ENCODE measurements at regions not wholly inside any gene's neighbourhood (a gene's known extent, or its start where the extent isn't known, plus 50 kb on each side); places are given as distances from the start of the nearest gene placed in this dataset.

- Histone ChIP-seq H3K36me3 (ENCODE audit: control insufficient read depth, insufficient read depth, low read length) (no peaks in the 10 kb centered on the region), H3K4me3 (ENCODE audit: low read depth, low read length) (no peak overlapping the region), H3K9me3 (ENCODE audit: control insufficient read depth, insufficient read depth, low read length) (no peaks in the 10 kb centered on the region), H3K27me3 (ENCODE audit: control insufficient read depth, insufficient read depth, low read length) (no peaks in the 10 kb centered on the region), H3K4me1 (ENCODE audit: control insufficient read depth, insufficient read depth, low read length) (no peaks in the 10 kb centered on the region), H3K27ac (ENCODE audit: low read depth, low read length) (no peak overlapping the region)
- DNase-seq (ENCODE audit: low read depth in 4 of 6, low spot score in 6 of 6): no peak
- WGBS (ENCODE audit: insufficient coverage): 93% methylated on average over 12 of the region's 14 CpGs
Measured at GRCh38 chr2:83874712-83875430, 584.2 kb downstream of the SUCLG1 start.

GRCh38 chr2:83874066-83874465 lies 585.0 kb downstream of the SUCLG1 start:
- H3K27me3 ChIP-seq (ENCODE audit: control insufficient read depth, insufficient read depth, low read length): no peaks in the 10 kb centered on the region
- H3K9me3 ChIP-seq (ENCODE audit: control insufficient read depth, insufficient read depth, low read length): no peaks in the 10 kb centered on the region
- DNase-seq (ENCODE audit: low read depth in 4 of 6, low spot score in 6 of 6): no peak
- H3K36me3 ChIP-seq (ENCODE audit: control insufficient read depth, insufficient read depth, low read length): no peaks in the 10 kb centered on the region
- no peak overlapping the region for H3K4me3 ChIP-seq (ENCODE audit: low read depth, low read length)
- H3K27ac ChIP-seq (ENCODE audit: low read depth, low read length): no peak overlapping the region
- 99% methylated on average over 19 of the region's 19 CpGs for WGBS (ENCODE audit: insufficient coverage)
- H3K4me1 ChIP-seq (ENCODE audit: control insufficient read depth, insufficient read depth, low read length): no peaks in the 10 kb centered on the region

- no peaks in the 10 kb centered on the region for H3K4me1 ChIP-seq (ENCODE audit: control insufficient read depth, insufficient read depth, low read length)
- H3K4me3 ChIP-seq (ENCODE audit: low read depth, low read length): no peak overlapping the region
- H3K27ac ChIP-seq (ENCODE audit: low read depth, low read length): no peak overlapping the region
- WGBS (ENCODE audit: insufficient coverage): 96% methylated on average over 6 of the region's 6 CpGs
- no peak for DNase-seq (ENCODE audit: low read depth in 4 of 6, low spot score in 6 of 6)
- no peaks in the 10 kb centered on the region for H3K36me3 ChIP-seq (ENCODE audit: control insufficient read depth, insufficient read depth, low read length)
- no peaks in the 10 kb centered on the region for H3K9me3 ChIP-seq (ENCODE audit: control insufficient read depth, insufficient read depth, low read length)
- H3K27me3 ChIP-seq (ENCODE audit: control insufficient read depth, insufficient read depth, low read length): no peaks in the 10 kb centered on the region
Measured at GRCh38 chr2:83873110-83873509, 586.0 kb downstream of the SUCLG1 start.

GRCh38 chr2:83866211-83866610 lies 592.9 kb downstream of the SUCLG1 start:
- Histone ChIP-seq H3K36me3 (ENCODE audit: control insufficient read depth, insufficient read depth, low read length) (no peaks in the 10 kb centered on the region), H3K4me1 (ENCODE audit: control insufficient read depth, insufficient read depth, low read length) (no peaks in the 10 kb centered on the region), H3K4me3 (ENCODE audit: low read depth, low read length) (no peak overlapping the region), H3K9me3 (ENCODE audit: control insufficient read depth, insufficient read depth, low read length) (no peaks in the 10 kb centered on the region), H3K27me3 (ENCODE audit: control insufficient read depth, insufficient read depth, low read length) (no peaks in the 10 kb centered on the region), H3K27ac (ENCODE audit: low read depth, low read length) (no peak overlapping the region)
- no peak for DNase-seq (ENCODE audit: low read depth in 4 of 6, low spot score in 6 of 6)
- no CpG with 5 or more reads among the region's 3 CpGs for WGBS (ENCODE audit: insufficient coverage)

GRCh38 chr2:83862600-83862999 lies 596.5 kb downstream of the SUCLG1 start:
- DNase-seq (ENCODE audit: low read depth in 4 of 6, low spot score in 6 of 6): no peak
- H3K9me3 ChIP-seq (ENCODE audit: control insufficient read depth, insufficient read depth, low read length): no peaks in the 10 kb centered on the region
- no CpG with 5 or more reads among the region's 2 CpGs for WGBS (ENCODE audit: insufficient coverage)
- no peak overlapping the region for H3K27ac ChIP-seq (ENCODE audit: low read depth, low read length)
- H3K27me3 ChIP-seq (ENCODE audit: control insufficient read depth, insufficient read depth, low read length): no peaks in the 10 kb centered on the region
- no peaks in the 10 kb centered on the region for H3K4me1 ChIP-seq (ENCODE audit: control insufficient read depth, insufficient read depth, low read length)
- H3K36me3 ChIP-seq (ENCODE audit: control insufficient read depth, insufficient read depth, low read length): no peaks in the 10 kb centered on the region
- no peak overlapping the region for H3K4me3 ChIP-seq (ENCODE audit: low read depth, low read length)

DNA sequence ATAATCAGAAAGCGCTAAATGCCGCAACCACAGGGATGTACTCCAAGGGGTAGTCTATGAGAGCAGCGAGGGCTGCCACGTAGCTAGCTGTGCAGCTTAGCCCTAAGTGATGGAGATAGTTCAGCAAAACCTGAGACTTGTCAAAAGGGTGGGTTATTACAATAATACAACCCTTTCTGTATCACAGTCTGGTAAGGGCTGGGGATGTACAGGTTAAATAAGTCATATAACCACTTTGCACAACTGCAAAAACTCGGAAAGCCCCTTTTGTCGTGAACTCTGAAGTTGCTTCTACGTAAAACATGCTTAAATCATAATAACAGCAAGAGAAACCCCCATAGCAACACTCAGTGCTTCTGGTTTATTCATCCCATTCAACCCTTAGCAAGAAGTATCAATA lies 598.8 kb downstream of the SUCLG1 start:
- 93% methylated on average over 4 of the region's 7 CpGs for WGBS (ENCODE audit: insufficient coverage)
- Histone ChIP-seq H3K4me1 (ENCODE audit: control insufficient read depth, insufficient read depth, low read length) (no peaks in the 10 kb centered on the region), H3K27me3 (ENCODE audit: control insufficient read depth, insufficient read depth, low read length) (no peaks in the 10 kb centered on the region), H3K36me3 (ENCODE audit: control insufficient read depth, insufficient read depth, low read length) (no peaks in the 10 kb centered on the region), H3K27ac (ENCODE audit: low read depth, low read length) (no peak overlapping the region), H3K4me3 (ENCODE audit: low read depth, low read length) (no peak overlapping the region), H3K9me3 (ENCODE audit: control insufficient read depth, insufficient read depth, low read length) (no peaks in the 10 kb centered on the region)
- DNase-seq (ENCODE audit: low read depth in 4 of 6, low spot score in 6 of 6): no peak

DNA sequence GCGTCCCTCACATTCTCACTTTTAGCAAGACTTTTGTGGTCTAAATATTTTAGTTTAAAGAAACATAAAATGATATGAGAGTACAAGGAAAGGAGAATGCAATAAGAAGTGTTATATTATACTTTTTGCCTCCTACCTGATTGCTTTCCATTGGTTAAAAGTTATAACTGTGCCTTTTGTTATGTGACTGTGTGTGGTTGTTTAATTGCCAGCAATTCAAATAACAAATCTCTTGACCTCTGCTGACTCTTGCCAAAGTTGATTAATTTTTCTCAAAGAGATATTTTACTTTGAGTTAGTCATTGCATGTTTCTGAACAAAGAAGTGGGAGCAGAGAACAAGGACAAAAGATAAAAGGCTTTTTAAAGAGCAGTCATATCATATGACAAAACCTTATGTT lies 599.5 kb downstream of the SUCLG1 start:
- Histone ChIP-seq H3K27me3 (ENCODE audit: control insufficient read depth, insufficient read depth, low read length) (no peaks in the 10 kb centered on the region), H3K36me3 (ENCODE audit: control insufficient read depth, insufficient read depth, low read length) (no peaks in the 10 kb centered on the region), H3K9me3 (ENCODE audit: control insufficient read depth, insufficient read depth, low read length) (no peaks in the 10 kb centered on the region), H3K4me3 (ENCODE audit: low read depth, low read length) (no peak overlapping the region), H3K4me1 (ENCODE audit: control insufficient read depth, insufficient read depth, low read length) (no peaks in the 10 kb centered on the region), H3K27ac (ENCODE audit: low read depth, low read length) (no peak overlapping the region)
- DNase-seq (ENCODE audit: low read depth in 4 of 6, low spot score in 6 of 6): no peak
- WGBS (ENCODE audit: insufficient coverage): no CpG with 5 or more reads among the region's 1 CpG

GRCh38 chr2:83851066-83851465 lies 608.0 kb downstream of the SUCLG1 start:
- no peaks in the 10 kb centered on the region for H3K36me3 ChIP-seq (ENCODE audit: control insufficient read depth, insufficient read depth, low read length)
- 95% methylated on average over 5 of the region's 5 CpGs for WGBS (ENCODE audit: insufficient coverage)
- DNase-seq (ENCODE audit: low read depth in 4 of 6, low spot score in 6 of 6): no peak
- no peaks in the 10 kb centered on the region for H3K27me3 ChIP-seq (ENCODE audit: control insufficient read depth, insufficient read depth, low read length)
- no peak overlapping the region for H3K27ac ChIP-seq (ENCODE audit: low read depth, low read length)
- H3K9me3 ChIP-seq (ENCODE audit: control insufficient read depth, insufficient read depth, low read length): no peaks in the 10 kb centered on the region
- H3K4me1 ChIP-seq (ENCODE audit: control insufficient read depth, insufficient read depth, low read length): no peaks in the 10 kb centered on the region
- H3K4me3 ChIP-seq (ENCODE audit: low read depth, low read length): no peak overlapping the region

DNA sequence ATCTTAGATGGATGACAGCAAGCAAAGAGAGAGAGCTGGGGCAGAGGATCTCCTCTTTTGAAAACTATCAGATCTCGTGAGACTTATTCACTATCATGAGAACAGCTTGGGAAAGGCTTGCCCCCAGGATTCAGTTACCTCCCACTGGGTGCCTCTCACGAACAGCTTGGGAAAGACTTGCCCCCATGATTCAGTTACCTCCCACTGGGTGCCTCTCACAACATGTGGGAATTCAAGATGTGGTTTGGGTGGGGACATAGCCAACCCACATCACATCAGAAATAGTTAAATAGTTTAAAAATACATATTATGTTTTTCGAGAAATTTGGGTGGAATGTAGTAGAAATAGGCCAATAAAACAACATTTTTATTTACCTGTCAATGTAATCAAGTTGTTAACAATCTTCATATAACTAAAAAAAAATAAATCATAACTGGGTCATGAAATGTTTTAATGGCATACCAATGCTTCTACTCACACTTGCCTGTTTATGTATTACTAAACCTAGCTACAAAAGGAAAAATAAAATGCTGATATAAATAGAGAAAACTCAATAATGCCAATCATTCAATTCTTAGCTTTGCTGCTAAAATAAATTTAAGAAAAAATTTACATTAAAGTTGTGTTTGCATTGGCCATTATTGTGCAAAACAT lies 608.9 kb downstream of the SUCLG1 start:
- WGBS (ENCODE audit: insufficient coverage): no CpG with 5 or more reads among the region's 3 CpGs
- no peak overlapping the region for H3K4me3 ChIP-seq (ENCODE audit: low read depth, low read length)

GRCh38 chr2:83844490-83844889 lies 614.6 kb downstream of the SUCLG1 start:
- Histone ChIP-seq H3K4me3 (ENCODE audit: low read depth, low read length) (no peak overlapping the region), H3K9me3 (ENCODE audit: control insufficient read depth, insufficient read depth, low read length) (no peaks in the 10 kb centered on the region), H3K36me3 (ENCODE audit: control insufficient read depth, insufficient read depth, low read length) (no peaks in the 10 kb centered on the region), H3K4me1 (ENCODE audit: control insufficient read depth, insufficient read depth, low read length) (no peaks in the 10 kb centered on the region), H3K27me3 (ENCODE audit: control insufficient read depth, insufficient read depth, low read length) (no peaks in the 10 kb centered on the region), H3K27ac (ENCODE audit: low read depth, low read length) (no peak overlapping the region)
- no peak for DNase-seq (ENCODE audit: low read depth in 4 of 6, low spot score in 6 of 6)
- no CpG with 5 or more reads among the region's 2 CpGs for WGBS (ENCODE audit: insufficient coverage)

More for the DNA sequence above, 608.9 kb downstream of the SUCLG1 start:
- Histone ChIP-seq H3K9me3 (ENCODE audit: control insufficient read depth, insufficient read depth, low read length) (no peaks in the 10 kb centered on the region), H3K4me1 (ENCODE audit: control insufficient read depth, insufficient read depth, low read length) (no peaks in the 10 kb centered on the region), H3K27me3 (ENCODE audit: control insufficient read depth, insufficient read depth, low read length) (no peaks in the 10 kb centered on the region), H3K27ac (ENCODE audit: low read depth, low read length) (no peak overlapping the region), H3K36me3 (ENCODE audit: control insufficient read depth, insufficient read depth, low read length) (no peaks in the 10 kb centered on the region)
- no peak for DNase-seq (ENCODE audit: low read depth in 4 of 6, low spot score in 6 of 6)
